NCI-H2196 (cell line): ENCODE measurements at regions not wholly inside any gene's neighbourhood (a gene's known extent, or its start where the extent isn't known, plus 50 kb on each side); places are given as distances from the start of the nearest gene placed in this dataset.

ENCODE experiments used
- DNase-seq: peaks from one replicate; lab custom pipeline; 2025; ENCODE audit not compliant: unreplicated experiment; lab: John Stamatoyannopoulos, UW

DNA sequence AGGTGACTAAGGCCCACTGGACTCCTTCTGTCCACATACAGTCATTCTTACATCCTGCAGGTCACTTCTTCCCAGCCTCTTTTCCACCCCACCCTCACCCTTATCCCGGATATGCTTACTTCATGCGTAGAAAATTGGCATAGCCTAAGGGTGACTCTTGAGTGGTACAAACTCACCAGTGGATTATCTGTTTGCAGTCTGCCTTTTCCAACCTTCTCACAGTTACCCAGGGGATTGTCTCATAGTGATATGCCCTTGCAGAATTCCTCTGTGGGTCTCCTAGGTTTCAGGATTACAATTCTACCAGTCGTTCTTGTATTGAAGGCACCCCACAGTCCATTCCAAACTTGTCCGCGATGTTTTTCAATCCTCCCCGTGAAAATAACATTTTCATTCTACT lies 752.9 kb upstream of the HS6ST1 start:
- DNase-seq = no peak

- no peak for DNase-seq
These were observed 755.7 kb upstream of the HS6ST1 start for GRCh38 chr2:129074298-129074920.

GRCh38 chr2:129078548-129078947 lies 759.9 kb upstream of the HS6ST1 start:
- DNase-seq = no peak

- no peak for DNase-seq
These were observed 762.2 kb upstream of the HS6ST1 start for GRCh38 chr2:129080715-129081476.

- DNase-seq = no peak
These were observed 766.7 kb upstream of the HS6ST1 start for GRCh38 chr2:129085386-129085785.

- DNase-seq = no peak
These were observed 768.6 kb upstream of the HS6ST1 start for GRCh38 chr2:129087133-129087813.

DNA sequence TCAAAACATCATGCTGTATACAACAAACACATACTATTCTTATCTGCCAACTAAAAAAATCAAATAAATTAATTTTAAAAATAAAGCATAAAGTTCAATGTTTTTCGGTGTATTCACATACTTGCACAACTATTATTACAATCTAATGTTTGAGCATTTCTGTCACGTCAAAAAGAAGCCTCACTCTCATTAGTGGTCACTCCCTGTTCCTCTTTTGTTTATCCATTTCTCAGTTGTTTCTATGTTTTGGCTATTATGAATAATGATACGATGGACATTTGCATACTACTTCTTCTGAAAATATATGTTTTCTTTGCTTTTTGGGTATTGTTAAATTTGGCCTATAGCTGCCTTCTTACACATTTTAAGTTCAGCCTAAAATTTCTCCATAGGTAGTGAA lies 773.0 kb upstream of the HS6ST1 start:
- no peak for DNase-seq

DNA sequence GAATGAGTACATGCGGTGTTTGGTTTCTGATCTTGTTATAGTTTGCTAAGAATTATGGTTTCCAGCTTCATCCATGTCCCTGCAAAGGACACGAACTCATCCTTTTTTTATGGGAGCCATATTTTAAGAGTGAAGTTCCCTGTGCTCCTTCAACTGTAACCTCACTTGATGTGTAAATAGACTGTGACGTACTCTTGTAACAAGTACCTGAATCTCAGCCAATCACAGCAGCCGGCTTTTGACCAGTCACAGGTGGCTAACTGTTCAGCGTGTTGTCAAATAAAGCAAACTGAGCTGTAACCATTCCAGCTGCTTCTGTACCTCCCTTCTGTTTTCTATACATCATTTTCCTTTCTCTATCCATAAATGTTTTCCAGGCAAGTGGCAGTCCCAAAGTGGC lies 774.3 kb upstream of the HS6ST1 start:
- peak; percentile 9 for DNase-seq

GRCh38 chr2:129101186-129101585 lies 782.5 kb upstream of the HS6ST1 start:
- no peak for DNase-seq

DNA sequence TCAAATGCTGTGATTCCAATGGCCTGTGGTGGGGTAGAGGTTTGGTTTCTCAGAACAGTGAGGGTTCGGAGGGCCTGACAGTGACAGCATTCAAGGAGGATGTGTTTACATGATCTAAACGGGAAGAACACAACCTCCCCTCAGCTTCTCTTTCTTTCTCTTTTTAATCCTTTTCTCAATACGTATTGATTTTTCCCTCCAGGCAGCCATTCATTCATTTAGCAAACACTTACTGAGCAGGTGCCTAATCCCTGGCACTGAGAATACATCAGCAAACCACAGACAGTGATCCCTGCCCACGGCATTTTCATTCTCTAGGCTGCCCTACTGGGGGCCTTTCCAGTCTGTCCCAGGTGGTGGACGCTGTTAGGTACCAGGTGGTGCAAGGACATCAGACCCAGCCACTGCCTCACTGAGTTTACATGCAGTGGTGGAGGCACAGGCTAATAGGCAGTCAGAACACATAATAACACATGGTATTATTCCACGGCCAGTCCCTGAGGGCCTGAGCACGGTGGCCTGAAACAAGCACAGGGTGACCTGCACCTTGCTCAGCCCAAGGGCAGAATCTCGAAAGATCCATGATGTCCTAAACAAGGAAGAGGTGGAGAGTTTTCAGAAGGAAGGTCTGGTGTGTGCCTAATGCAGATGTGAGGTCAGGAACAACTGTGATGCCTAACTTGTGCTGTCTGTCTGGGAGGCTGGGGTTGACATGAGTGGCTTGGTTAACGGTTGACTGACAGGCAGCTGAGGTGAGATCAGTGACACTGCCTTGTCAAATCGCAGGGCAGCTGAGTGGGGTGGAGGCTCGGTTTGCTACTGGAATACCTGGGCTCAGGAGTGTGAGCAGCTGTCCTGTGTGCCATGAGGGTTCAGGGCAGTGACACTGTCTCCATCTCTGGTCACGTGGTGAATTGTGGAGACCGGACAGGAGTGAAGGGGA lies 785.5 kb upstream of the HS6ST1 start:
- DNase-seq = no peak

GRCh38 chr2:129112181-129112580 lies 793.5 kb upstream of the HS6ST1 start:
- no peak for DNase-seq

GRCh38 chr2:129113776-129114175 lies 795.1 kb upstream of the HS6ST1 start:
- no peak for DNase-seq

DNA sequence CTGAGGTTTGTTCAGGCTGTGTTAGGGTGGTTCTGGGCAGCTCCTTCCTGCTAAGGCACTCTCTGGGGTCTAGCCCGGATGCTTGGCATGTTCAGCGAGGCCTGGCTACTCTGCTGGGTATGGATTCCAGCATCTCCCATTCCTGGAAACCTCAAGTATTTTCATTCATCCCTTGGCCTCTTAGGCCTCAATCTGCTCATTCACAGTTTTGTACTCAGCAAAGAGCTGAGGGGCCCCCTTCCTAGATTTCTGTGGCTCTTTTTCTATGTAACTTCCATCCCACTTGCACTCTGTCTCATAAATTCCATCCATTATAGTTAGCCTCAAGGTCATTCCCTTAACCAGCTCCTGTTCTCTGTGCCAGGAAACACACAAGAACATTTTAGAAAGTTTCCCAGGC lies 798.8 kb upstream of the HS6ST1 start:
- DNase-seq = no peak

GRCh38 chr2:129118296-129118695 lies 799.6 kb upstream of the HS6ST1 start:
- DNase-seq = no peak

GRCh38 chr2:129129087-129129486 lies 810.4 kb upstream of the HS6ST1 start:
- DNase-seq = no peak

DNA sequence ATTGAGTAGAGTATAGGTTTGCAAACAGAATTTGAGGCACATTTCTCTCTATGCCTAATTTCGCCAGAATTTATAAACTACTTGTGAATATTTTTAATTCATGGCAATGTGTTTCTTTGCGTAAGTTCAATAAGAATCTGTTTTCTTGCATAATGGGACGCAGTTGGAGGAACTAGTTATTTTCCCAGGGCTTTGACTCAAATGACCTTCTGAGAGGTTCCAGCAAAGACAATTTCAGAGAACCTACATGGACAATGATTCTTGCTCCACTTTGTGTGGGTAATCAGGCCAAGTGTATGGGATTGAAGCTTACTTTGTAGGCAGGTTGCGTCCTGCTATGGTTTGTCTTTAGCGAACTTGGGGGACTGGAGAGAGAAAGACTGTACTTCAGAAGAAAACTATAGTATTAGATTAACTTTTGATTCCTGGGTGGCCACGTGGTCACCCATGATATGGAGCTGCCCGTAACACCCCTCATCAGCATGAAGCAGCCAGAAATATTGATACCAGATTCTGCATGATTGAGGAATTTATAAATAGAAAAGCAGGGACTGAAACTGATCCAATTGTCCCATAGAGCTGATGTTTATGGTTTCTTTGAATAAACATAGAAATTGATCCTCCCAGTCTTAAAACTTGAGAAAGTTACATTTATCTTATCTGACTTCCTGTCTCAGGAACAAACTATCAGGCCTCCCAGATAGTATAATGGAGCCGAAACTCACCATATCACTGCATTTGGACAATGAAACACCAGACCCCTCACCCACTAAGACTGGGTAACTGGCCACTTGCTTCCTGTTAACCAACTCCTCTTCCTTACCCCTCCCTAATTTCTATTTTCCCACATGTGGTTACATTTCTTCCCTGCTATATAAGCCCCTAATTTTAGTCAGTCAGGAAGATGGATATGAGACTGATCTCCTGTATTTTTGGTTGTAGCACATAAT lies 815.3 kb upstream of the HS6ST1 start:
- DNase-seq = no peak

DNA sequence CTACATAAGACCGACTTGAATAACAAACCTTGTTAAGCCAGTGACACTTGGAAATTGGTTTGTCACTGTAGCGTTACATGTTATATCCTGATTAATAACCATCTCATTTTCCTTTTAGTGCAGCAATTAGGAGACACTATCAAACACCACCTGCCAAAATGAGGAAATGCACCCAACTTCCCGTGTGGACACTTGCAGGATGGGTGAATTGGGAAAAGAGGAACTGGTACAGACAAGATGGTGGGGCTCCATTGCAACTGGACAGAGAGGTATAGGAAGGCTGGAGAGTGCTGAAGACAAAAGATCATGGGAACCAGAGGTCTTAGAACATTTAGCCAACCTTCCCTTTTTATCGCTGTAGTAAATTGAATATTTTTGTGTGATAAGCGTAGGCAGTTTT lies 816.3 kb upstream of the HS6ST1 start:
- no peak for DNase-seq

GRCh38 chr2:129139380-129139779 lies 820.7 kb upstream of the HS6ST1 start:
- DNase-seq = no peak

DNA sequence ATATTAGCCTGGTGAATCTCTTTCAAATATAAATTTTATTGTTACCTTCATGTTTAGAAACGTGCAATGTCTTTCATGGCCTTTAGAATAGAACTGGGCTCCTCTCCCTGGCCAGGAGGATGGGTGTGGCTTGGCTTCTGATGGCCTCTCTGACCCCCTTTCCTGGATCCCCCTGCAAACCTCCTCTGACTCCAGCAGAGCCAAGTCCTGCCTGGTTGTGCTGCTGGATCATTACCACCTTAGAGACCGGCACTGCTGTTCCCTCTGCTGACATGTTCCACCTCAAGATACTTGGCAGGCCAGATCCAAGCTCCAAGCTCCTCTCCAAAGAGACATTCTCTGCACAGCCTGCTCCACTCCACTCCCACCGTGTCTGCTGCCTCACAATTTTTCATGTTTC lies 823.8 kb upstream of the HS6ST1 start:
- no peak for DNase-seq
